ENCODE measurements at regions not wholly inside any gene's neighbourhood (a gene's known extent, or its start where the extent isn't known, plus 50 kb on each side); places are given as distances from the start of the nearest gene placed in this dataset.
A peak's percentile ranks its signal among the peaks of the same experiment; 100 is the strongest.
"Not testable (repeated sequence)": the region's sequence is repeated elsewhere in the genome, so short reads cannot be mapped to it uniquely, and the experiment has no call there.

- not testable (repeated sequence) for BruUV-seq (replicated peaks); ATAC-seq
Measured at GRCh38 chr9:67720491-67720890, 138.2 kb upstream of the ANKRD20A1 start.

GRCh38 chr9:67722460-67723090 lies 136.2 kb upstream of the ANKRD20A1 start:
- H3K9me3 ChIP-seq (ENCODE audit: control insufficient read depth in 1 of 2, insufficient read depth in 1 of 2, low read depth in 1 of 2, low read length in 2 of 2); H3K36me3 ChIP-seq (ENCODE audit: control insufficient read depth in 1 of 2, insufficient read depth in 2 of 2, low read length in 2 of 2); POLR2A ChIA-PET; H3K4me2 ChIP-seq (ENCODE audit: low read length); RAD21 ChIA-PET (ENCODE audit: low non-redundant PET in 1 of 2, low total read pairs in 2 of 2, uncharacterized antibody in 2 of 2, unreplicated experiment in 2 of 2); CTCF ChIA-PET; H3K9ac ChIP-seq (ENCODE audit: low read length); BruUV-seq (replicated peaks); H3K27me3 ChIP-seq (ENCODE audit: insufficient read depth, low read length); H3K9me2 ChIP-seq (ENCODE audit: insufficient read depth); intact Hi-C loops (cut with micrococcal nuclease); H3K4me1 ChIP-seq (ENCODE audit: control insufficient read depth in 1 of 2, insufficient read depth in 2 of 2, low read length in 2 of 2); H3K79me2 ChIP-seq (ENCODE audit: insufficient read depth, low read length); H3K4me3 ChIP-seq (replicated peaks in 1 of 2; ENCODE audit: low read depth in 1 of 2, low read length in 2 of 2); H3K27ac ChIP-seq (ENCODE audit: low read depth, low read length); H2AFZ ChIP-seq (ENCODE audit: low read depth, low read length, poor library complexity, severe bottlenecking); H4K20me1 ChIP-seq (ENCODE audit: insufficient read depth); DNase-seq (ENCODE audit: low read depth, low spot score): not testable (repeated sequence)
- ATAC-seq, result peak; percentile 86

More at GRCh38 chr9:67720491-67720890, 138.2 kb upstream of the ANKRD20A1 start:
- H3K79me2 ChIP-seq (ENCODE audit: insufficient read depth, low read length); H3K4me2 ChIP-seq (ENCODE audit: low read length); H3K9me2 ChIP-seq (ENCODE audit: insufficient read depth); H3K9me3 ChIP-seq (ENCODE audit: control insufficient read depth in 1 of 2, insufficient read depth in 1 of 2, low read depth in 1 of 2, low read length in 2 of 2); H3K27me3 ChIP-seq (ENCODE audit: insufficient read depth, low read length); H3K27ac ChIP-seq (ENCODE audit: low read depth, low read length); CTCF ChIA-PET; H3K36me3 ChIP-seq (ENCODE audit: control insufficient read depth in 1 of 2, insufficient read depth in 2 of 2, low read length in 2 of 2); H3K4me3 ChIP-seq (replicated peaks in 1 of 2; ENCODE audit: low read depth in 1 of 2, low read length in 2 of 2); H3K4me1 ChIP-seq (ENCODE audit: control insufficient read depth in 1 of 2, insufficient read depth in 2 of 2, low read length in 2 of 2); H2AFZ ChIP-seq (ENCODE audit: low read depth, low read length, poor library complexity, severe bottlenecking); DNase-seq (ENCODE audit: low read depth, low spot score); H3K9ac ChIP-seq (ENCODE audit: low read length); POLR2A ChIA-PET; RAD21 ChIA-PET (ENCODE audit: low non-redundant PET in 1 of 2, low total read pairs in 2 of 2, uncharacterized antibody in 2 of 2, unreplicated experiment in 2 of 2); intact Hi-C loops (cut with micrococcal nuclease); H4K20me1 ChIP-seq (ENCODE audit: insufficient read depth): not testable (repeated sequence)

- H3K4me1 ChIP-seq (ENCODE audit: control insufficient read depth in 1 of 2, insufficient read depth in 2 of 2, low read length in 2 of 2); intact Hi-C loops (cut with micrococcal nuclease); H3K9me2 ChIP-seq (ENCODE audit: insufficient read depth); H3K9ac ChIP-seq (ENCODE audit: low read length); H3K36me3 ChIP-seq (ENCODE audit: control insufficient read depth in 1 of 2, insufficient read depth in 2 of 2, low read length in 2 of 2); H3K9me3 ChIP-seq (ENCODE audit: control insufficient read depth in 1 of 2, insufficient read depth in 1 of 2, low read depth in 1 of 2, low read length in 2 of 2); POLR2A ChIA-PET; RAD21 ChIA-PET (ENCODE audit: low non-redundant PET in 1 of 2, low total read pairs in 2 of 2, uncharacterized antibody in 2 of 2, unreplicated experiment in 2 of 2); DNase-seq (ENCODE audit: low read depth, low spot score); H4K20me1 ChIP-seq (ENCODE audit: insufficient read depth); CTCF ChIA-PET; H2AFZ ChIP-seq (ENCODE audit: low read depth, low read length, poor library complexity, severe bottlenecking); H3K27ac ChIP-seq (ENCODE audit: low read depth, low read length); H3K27me3 ChIP-seq (ENCODE audit: insufficient read depth, low read length); H3K79me2 ChIP-seq (ENCODE audit: insufficient read depth, low read length): not testable (repeated sequence)
- ATAC-seq, result peak; percentile 46
- Histone ChIP-seq H3K4me2 (ENCODE audit: low read length) (peak overlapping the region; percentile 41; the same call in 1 of the 2 replicates), H3K4me3 (replicated peaks in 1 of 2; ENCODE audit: low read depth in 1 of 2, low read length in 2 of 2) (peak overlapping the region; percentile 35 to 38; a peak in 3 of 4 replicates)
- BruUV-seq (replicated peaks), result TSS peak; percentile 70
Measured at GRCh38 chr9:67723185-67723584, 135.5 kb upstream of the ANKRD20A1 start.

- H3K36me3 ChIP-seq (ENCODE audit: control insufficient read depth in 1 of 2, insufficient read depth in 2 of 2, low read length in 2 of 2); H3K4me2 ChIP-seq (ENCODE audit: low read length); H2AFZ ChIP-seq (ENCODE audit: low read depth, low read length, poor library complexity, severe bottlenecking); H3K27me3 ChIP-seq (ENCODE audit: insufficient read depth, low read length); RAD21 ChIA-PET (ENCODE audit: low non-redundant PET in 1 of 2, low total read pairs in 2 of 2, uncharacterized antibody in 2 of 2, unreplicated experiment in 2 of 2); H3K9me2 ChIP-seq (ENCODE audit: insufficient read depth); H3K27ac ChIP-seq (ENCODE audit: low read depth, low read length); H3K9me3 ChIP-seq (ENCODE audit: control insufficient read depth in 1 of 2, insufficient read depth in 1 of 2, low read depth in 1 of 2, low read length in 2 of 2); H3K4me3 ChIP-seq (replicated peaks in 1 of 2; ENCODE audit: low read depth in 1 of 2, low read length in 2 of 2); POLR2A ChIA-PET; intact Hi-C loops (cut with micrococcal nuclease); BruUV-seq (replicated peaks); H3K79me2 ChIP-seq (ENCODE audit: insufficient read depth, low read length); H4K20me1 ChIP-seq (ENCODE audit: insufficient read depth); H3K4me1 ChIP-seq (ENCODE audit: control insufficient read depth in 1 of 2, insufficient read depth in 2 of 2, low read length in 2 of 2); DNase-seq (ENCODE audit: low read depth, low spot score); H3K9ac ChIP-seq (ENCODE audit: low read length); CTCF ChIA-PET; ATAC-seq: not testable (repeated sequence)
Measured at GRCh38 chr9:67724885-67725284, 133.8 kb upstream of the ANKRD20A1 start.
